A673 (cell line): ENCODE measurements at regions not wholly inside any gene's neighbourhood (a gene's known extent, or its start where the extent isn't known, plus 50 kb on each side); places are given as distances from the start of the nearest gene placed in this dataset.

Source experiments
- CTCF ChIP-seq: fragments of 300-800, 200-600 bp; sonication (generic); conservative IDR thresholded peaks from 2 replicates; pipeline ENCODE4 v1.5.1; 2017; ENCODE audit warnings: low read depth, mild to moderate bottlenecking, antibody characterized with exemption, low read length, moderate library complexity, mixed read lengths
- EZH2 ChIP-seq: fragments of 200-600 bp; sonication (generic); IDR thresholded peaks from 2 replicates; pipeline ENCODE4 v1.6.1; 2017; ENCODE audit warnings: borderline replicate concordance, low read depth, mild to moderate bottlenecking, mixed read lengths, antibody characterized with exemption, low read length; ENCODE audit not compliant: poor library complexity, severe bottlenecking

DNA sequence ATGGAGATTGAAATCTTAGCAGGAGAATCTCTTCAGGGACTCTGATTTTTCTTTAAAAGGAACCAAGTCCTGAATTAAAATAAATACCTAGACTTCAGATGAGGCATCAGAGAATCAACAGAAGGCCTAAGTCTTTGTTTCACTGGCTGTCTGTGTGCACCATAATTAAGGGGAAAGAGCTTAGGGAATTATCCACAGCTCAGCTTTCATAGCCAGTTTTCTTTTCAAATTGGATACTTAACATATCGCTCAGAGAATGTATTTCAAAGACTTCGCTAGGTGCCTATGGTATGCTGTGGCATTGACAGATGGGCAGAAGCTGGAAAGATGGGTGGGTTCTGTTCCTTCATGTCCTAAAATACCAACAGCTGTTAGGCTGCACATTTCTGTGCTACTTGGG is 325.8 kb downstream of the TMEM38B start:
- no peak for TF ChIP-seq CTCF
- TF ChIP-seq EZH2 = no peak
